ENCODE measurements at regions not wholly inside any gene's neighbourhood (a gene's known extent, or its start where the extent isn't known, plus 50 kb on each side); places are given as distances from the start of the nearest gene placed in this dataset.

GRCh38 chr21:21831036-21831435 is 832.8 kb downstream of the NCAM2 start:
- DNase-seq (ENCODE audit: extremely low spot score) = no peak
- POLR2A ChIA-PET = no interaction called here
- CTCF ChIA-PET = no interaction called here
- TF ChIP-seq ARNT (IDR thresholded peaks at IDR 0.05) (no peak), PKNOX1 (IDR thresholded peaks at IDR 0.05) (no peak), L3MBTL2 (conservative IDR thresholded peaks at IDR 0.05) (no peak), FOXA1 (IDR thresholded peaks at IDR 0.05) (no peak), BHLHE40 (IDR thresholded peaks at IDR 0.05; ENCODE audit: borderline replicate concordance) (no peak), SP1 (IDR thresholded peaks at IDR 0.05) (no peak)

GRCh38 chr21:21845901-21846300 is 847.7 kb downstream of the NCAM2 start:
- no peak for TF ChIP-seq TARDBP (IDR thresholded peaks at IDR 0.05)
- no peak for TF ChIP-seq CTBP1 (IDR thresholded peaks at IDR 0.05; ENCODE audit: borderline replicate concordance)
- TF ChIP-seq PKNOX1 (IDR thresholded peaks at IDR 0.05) = no peak
- TF ChIP-seq L3MBTL2 (conservative IDR thresholded peaks at IDR 0.05) = no peak
- no peak for TF ChIP-seq SUZ12 (IDR thresholded peaks at IDR 0.05)
- TF ChIP-seq FOXA1 (IDR thresholded peaks at IDR 0.05) = no peak
- TF ChIP-seq FOXM1 (IDR thresholded peaks at IDR 0.05; ENCODE audit: borderline replicate concordance) = no peak
- no peak for TF ChIP-seq ZNF384 (IDR thresholded peaks at IDR 0.05)
- TF ChIP-seq NFRKB (IDR thresholded peaks at IDR 0.05) = no peak
- no peak for TF ChIP-seq ELF4 (IDR thresholded peaks at IDR 0.05)
- TF ChIP-seq BHLHE40 (IDR thresholded peaks at IDR 0.05; ENCODE audit: borderline replicate concordance) = no peak
- TF ChIP-seq ARNT (IDR thresholded peaks at IDR 0.05) = no peak
- TF ChIP-seq SP1 (IDR thresholded peaks at IDR 0.05) = no peak
- TF ChIP-seq LEF1 (IDR thresholded peaks at IDR 0.05; ENCODE audit: borderline replicate concordance) = no peak
- no peak for DNase-seq (ENCODE audit: extremely low spot score)
- CTCF ChIA-PET = no interaction called here
- POLR2A ChIA-PET = no interaction called here

DNA sequence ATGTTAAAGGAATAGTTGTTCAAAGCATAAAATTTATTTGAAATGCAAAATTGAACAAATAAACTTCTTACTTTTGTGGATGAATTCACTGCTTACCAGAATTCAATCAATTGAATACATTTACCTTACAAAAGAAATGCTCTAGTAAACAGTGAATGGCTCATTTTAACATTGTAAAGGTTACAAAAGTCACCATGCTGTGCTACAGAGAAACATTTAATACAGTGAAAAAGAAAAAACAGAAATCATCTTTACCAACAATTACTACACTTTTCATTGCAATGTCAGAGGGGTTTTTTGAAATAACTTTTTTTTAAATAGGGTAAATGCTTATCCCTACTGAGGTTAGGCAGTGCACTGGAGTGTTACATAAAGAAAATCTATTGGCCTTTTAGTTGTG is 853.0 kb downstream of the NCAM2 start:
- no peak for TF ChIP-seq FOXM1 (IDR thresholded peaks at IDR 0.05; ENCODE audit: borderline replicate concordance)
- TF ChIP-seq TARDBP (IDR thresholded peaks at IDR 0.05) = no peak
- no peak for TF ChIP-seq PKNOX1 (IDR thresholded peaks at IDR 0.05)
- TF ChIP-seq ELF4 (IDR thresholded peaks at IDR 0.05) = no peak
- TF ChIP-seq HDGF (IDR thresholded peaks at IDR 0.05; ENCODE audit: borderline replicate concordance) = no peak
- TF ChIP-seq SP1 (IDR thresholded peaks at IDR 0.05) = no peak
- no peak for TF ChIP-seq CTBP1 (IDR thresholded peaks at IDR 0.05; ENCODE audit: borderline replicate concordance)
- TF ChIP-seq ARNT (IDR thresholded peaks at IDR 0.05) = no peak
- no peak for TF ChIP-seq NFRKB (IDR thresholded peaks at IDR 0.05)
- no peak for TF ChIP-seq L3MBTL2 (conservative IDR thresholded peaks at IDR 0.05)
- no peak for TF ChIP-seq LEF1 (IDR thresholded peaks at IDR 0.05; ENCODE audit: borderline replicate concordance)
- TF ChIP-seq FOXK2 (IDR thresholded peaks at IDR 0.05) = no peak
- no peak for TF ChIP-seq SUZ12 (IDR thresholded peaks at IDR 0.05)
- TF ChIP-seq FOXA1 (IDR thresholded peaks at IDR 0.05) = no peak
- no peak for TF ChIP-seq BHLHE40 (IDR thresholded peaks at IDR 0.05; ENCODE audit: borderline replicate concordance)
- no peak for DNase-seq (ENCODE audit: extremely low spot score)
- CTCF ChIA-PET = no interaction called here
- POLR2A ChIA-PET = no interaction called here

- no peak for DNase-seq (ENCODE audit: extremely low spot score)
- POLR2A ChIA-PET = no interaction called here
- CTCF ChIA-PET = no interaction called here
- TF ChIP-seq SUZ12 (IDR thresholded peaks at IDR 0.05) = no peak
- TF ChIP-seq HDGF (IDR thresholded peaks at IDR 0.05; ENCODE audit: borderline replicate concordance) = no peak
- TF ChIP-seq FOXA1 (IDR thresholded peaks at IDR 0.05) = no peak
- TF ChIP-seq ZNF384 (IDR thresholded peaks at IDR 0.05) = no peak
- TF ChIP-seq FOXM1 (IDR thresholded peaks at IDR 0.05; ENCODE audit: borderline replicate concordance) = no peak
- TF ChIP-seq SP1 (IDR thresholded peaks at IDR 0.05) = no peak
- TF ChIP-seq BHLHE40 (IDR thresholded peaks at IDR 0.05; ENCODE audit: borderline replicate concordance) = no peak
- TF ChIP-seq ELF4 (IDR thresholded peaks at IDR 0.05) = no peak
- no peak for TF ChIP-seq FOXK2 (IDR thresholded peaks at IDR 0.05)
- no peak for TF ChIP-seq CTBP1 (IDR thresholded peaks at IDR 0.05; ENCODE audit: borderline replicate concordance)
- TF ChIP-seq TARDBP (IDR thresholded peaks at IDR 0.05) = no peak
- no peak for TF ChIP-seq NFRKB (IDR thresholded peaks at IDR 0.05)
- TF ChIP-seq L3MBTL2 (conservative IDR thresholded peaks at IDR 0.05) = no peak
- TF ChIP-seq PKNOX1 (IDR thresholded peaks at IDR 0.05) = no peak
- TF ChIP-seq ARNT (IDR thresholded peaks at IDR 0.05) = no peak
- TF ChIP-seq LEF1 (IDR thresholded peaks at IDR 0.05; ENCODE audit: borderline replicate concordance) = no peak
Observed at GRCh38 chr21:21851657-21852056, 853.4 kb downstream of the NCAM2 start.

DNA sequence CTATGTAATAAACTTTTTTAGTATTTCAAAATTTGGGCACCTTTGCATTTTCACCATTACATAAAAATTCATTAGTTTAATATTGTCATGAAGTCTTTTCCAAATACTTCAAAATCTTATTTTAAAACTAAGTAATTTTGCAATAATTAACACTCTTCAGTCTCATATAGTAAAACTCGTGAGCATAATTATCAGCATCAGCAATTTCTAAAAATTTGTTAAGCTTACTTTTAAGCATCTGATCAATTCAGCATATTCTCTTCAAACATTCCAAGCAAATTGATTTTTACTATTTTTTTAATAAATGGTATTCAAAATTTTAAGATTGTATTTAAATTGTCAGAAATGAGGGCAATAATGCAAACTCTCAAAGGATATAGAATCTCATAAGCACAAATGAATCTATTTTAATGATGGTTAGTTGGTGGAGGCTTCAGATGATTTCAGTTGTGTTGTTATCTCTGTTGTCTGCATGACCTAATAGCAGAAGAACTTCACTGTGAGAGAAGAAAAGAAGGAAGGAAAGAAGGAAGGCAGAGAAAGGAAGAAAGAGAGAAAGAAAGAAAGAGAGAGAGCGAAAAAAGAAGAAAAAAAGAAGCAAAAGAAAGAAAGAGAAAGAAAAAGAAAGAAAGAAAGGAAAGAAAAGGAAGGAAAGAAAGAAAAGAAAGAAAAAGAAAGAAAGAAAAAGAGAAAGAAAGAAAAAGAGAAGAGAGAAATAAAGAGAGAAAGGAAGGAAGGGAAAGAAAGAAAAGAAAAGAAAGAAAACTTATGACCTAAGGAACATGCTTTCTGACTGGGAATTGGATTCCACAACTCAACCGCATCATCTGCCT is 860.5 kb downstream of the NCAM2 start:
- POLR2A ChIA-PET = no interaction called here
- TF ChIP-seq SP1 (IDR thresholded peaks at IDR 0.05) (no peak), FOXK2 (IDR thresholded peaks at IDR 0.05) (no peak), CTBP1 (IDR thresholded peaks at IDR 0.05; ENCODE audit: borderline replicate concordance) (no peak), BHLHE40 (IDR thresholded peaks at IDR 0.05; ENCODE audit: borderline replicate concordance) (no peak), NFRKB (IDR thresholded peaks at IDR 0.05) (no peak), ZNF384 (IDR thresholded peaks at IDR 0.05) (no peak), LEF1 (IDR thresholded peaks at IDR 0.05; ENCODE audit: borderline replicate concordance) (no peak), ELF4 (IDR thresholded peaks at IDR 0.05) (no peak), FOXA1 (IDR thresholded peaks at IDR 0.05) (no peak), FOXM1 (IDR thresholded peaks at IDR 0.05; ENCODE audit: borderline replicate concordance) (no peak), SUZ12 (IDR thresholded peaks at IDR 0.05) (no peak), PKNOX1 (IDR thresholded peaks at IDR 0.05) (no peak), L3MBTL2 (conservative IDR thresholded peaks at IDR 0.05) (no peak), HDGF (IDR thresholded peaks at IDR 0.05; ENCODE audit: borderline replicate concordance) (no peak)
- DNase-seq (ENCODE audit: extremely low spot score) = no peak
- CTCF ChIA-PET = no interaction called here
